Psoas muscle (tissue), 7 donors: ENCODE measurements at regions not wholly inside any gene's neighbourhood (a gene's known extent, or its start where the extent isn't known, plus 50 kb on each side); places are given as distances from the start of the nearest gene placed in this dataset.

Experiments
- ATAC-seq, 4 donors: fragments of 200-7000 bp; cut with Tn5 transposase; one replicate each; pipeline ENCODE4 v1.9.1; 2020; ENCODE audit warnings: moderate library complexity in 3 of 4, mild to moderate bottlenecking in 2 of 4
- DNase-seq, 2 donors: peaks; one replicate each; pipeline ENCODE4 v3.0.0-alpha.2; 2020
- H3K27ac ChIP-seq: fragments of 200-600 bp; one replicate; pipeline ENCODE4 v1.8.0; 2022
- H3K27me3 ChIP-seq, 3 donors: fragments of 200-600 bp in 1 of 3; one replicate each; pipeline versions ENCODE4 v1.6.1 to v1.8.0; 2013 to 2022; ENCODE audit warnings: low read length in 2 of 3, mild to moderate bottlenecking in 2 of 3, moderate library complexity in 1 of 3; ENCODE audit not compliant: insufficient read depth in 3 of 3
- H3K36me3 ChIP-seq, 2 donors: fragments of 200-600 bp in 1 of 2; one replicate each; pipeline versions ENCODE4 v1.6.1 to v1.8.0; 2013 to 2022; ENCODE audit warnings: low read depth in 1 of 2, mild to moderate bottlenecking in 1 of 2, moderate library complexity in 1 of 2; ENCODE audit not compliant: insufficient read depth in 1 of 2
- H3K4me1 ChIP-seq: fragments of 200-600 bp; one replicate; pipeline ENCODE4 v1.8.0; 2022
- H3K4me3 ChIP-seq: fragments of 200-600 bp; one replicate; pipeline ENCODE4 v1.8.0; 2022; ENCODE audit warnings: mild to moderate bottlenecking
- H3K9me3 ChIP-seq: fragments of 200-600 bp; one replicate; pipeline ENCODE4 v1.8.0; 2022
- CTCF ChIP-seq: fragments of 200-600 bp; IDR thresholded peaks from one replicate; pipeline ENCODE4 v1.8.0; 2022; ENCODE audit warnings: antibody characterized with exemption
- WGBS, 3 donors: extraction: QIAGEN DNeasy Blood & Tissue Kit; methylation state at CpG; one replicate each; pipeline versions ENCODE4 v1.1.6 to v1.1.7; 2013; 5-methylcytosine and 5-hydroxymethylcytosine counted together
- intact Hi-C, 2 donors: fragments of 100-400 bp; cut with DNase I; formaldehyde crosslinking; loops; one replicate each; pipeline versions ENCODE4 v1.11.0 to v1.14.2; 2022
- donor health status: healthy with polysubstance abuse.
- donor health status: DM: no; HTN: no; CAD: no; lungs with moderate emphysema.
- donor health status: Bipolar disorder and iron deficiency.
- donor health status: healthy.
- donor health status: DM: yes; HTN: yes; CAD: no.
- donor health status: DM: no; HTN: no; CAD: no.
- donor health status: DM: yes; HTN: yes; CAD: no.

GRCh38 chr2:8587920-8588830 lies 93.7 kb upstream of the ID2 start:
- TF ChIP-seq CTCF, result no peak
- DNase-seq (no peak), ATAC-seq (no peak)
- H3K4me3 ChIP-seq, result no peak overlapping the region
- H3K9me3 ChIP-seq, result no peaks in the 10 kb centered on the region
- no peak overlapping the region for H3K27ac ChIP-seq
- H3K27me3 ChIP-seq, result no peaks in the 10 kb centered on the region
- WGBS, 3 donors, result 88 to 93% (median 93%) methylated on average over 7 of the region's 7 CpGs
- no peaks in the 10 kb centered on the region for H3K4me1 ChIP-seq
- intact Hi-C loops, result no loop called here
- no peaks in the 10 kb centered on the region for H3K36me3 ChIP-seq

- Histone ChIP-seq H3K36me3 (no peaks in the 10 kb centered on the region), H3K4me1 (no peaks in the 10 kb centered on the region), H3K9me3 (no peaks in the 10 kb centered on the region), H3K27ac (no peak overlapping the region), H3K27me3 (no peaks in the 10 kb centered on the region), H3K4me3 (no peak overlapping the region)
- no peak for ATAC-seq
- WGBS, 3 donors, result 88 to 93% (median 92%) methylated on average over 6 of the region's 6 CpGs
- intact Hi-C loops, result no loop called here
- TF ChIP-seq CTCF, result no peak
- no peak for DNase-seq
Observed at GRCh38 chr2:8588831-8589191, 93.0 kb upstream of the ID2 start.

- H3K27me3 ChIP-seq, result no peaks in the 10 kb centered on the region
- no peak for DNase-seq
- ATAC-seq, result no peak
- H3K4me1 ChIP-seq, result no peaks in the 10 kb centered on the region
- TF ChIP-seq CTCF, result no peak
- H3K36me3 ChIP-seq, result no peaks in the 10 kb centered on the region
- no peaks in the 10 kb centered on the region for H3K9me3 ChIP-seq
- H3K27ac ChIP-seq, result no peak overlapping the region
- intact Hi-C loops, result no loop called here
- no peak overlapping the region for H3K4me3 ChIP-seq
- 76 to 95% (median 94%) methylated on average over 1 of the region's 1 CpG for WGBS, 3 donors
Observed at GRCh38 chr2:8589721-8590120, 92.1 kb upstream of the ID2 start.

- 63 to 72% (median 68%) methylated on average over 6 of the region's 6 CpGs for WGBS, 3 donors
- Histone ChIP-seq H3K36me3 (no peaks in the 10 kb centered on the region), H3K4me1 (no peaks in the 10 kb centered on the region), H3K27ac (no peak overlapping the region), H3K27me3 (no peaks in the 10 kb centered on the region), H3K9me3 (no peaks in the 10 kb centered on the region), H3K4me3 (no peak overlapping the region)
- TF ChIP-seq CTCF, result no peak
- DNase-seq (no peak), ATAC-seq (no peak)
- intact Hi-C loops, result no loop called here
Observed at GRCh38 chr2:8590938-8591337, 90.9 kb upstream of the ID2 start.

- no peak for ATAC-seq
- intact Hi-C loops, result no loop called here
Observed at GRCh38 chr2:8592736-8593135, 89.1 kb upstream of the ID2 start.

More at GRCh38 chr2:8592736-8593135, 89.1 kb upstream of the ID2 start:
- no peaks in the 10 kb centered on the region for H3K4me1 ChIP-seq
- 56 to 70% (median 56%) methylated on average over 6 to 7 of the region's 7 CpGs for WGBS, 3 donors
- no peak for DNase-seq
- TF ChIP-seq CTCF, result no peak
- H3K27me3 ChIP-seq, result no peaks in the 10 kb centered on the region
- no peaks in the 10 kb centered on the region for H3K36me3 ChIP-seq
- H3K27ac ChIP-seq, result no peak overlapping the region
- no peak overlapping the region for H3K4me3 ChIP-seq
- H3K9me3 ChIP-seq, result no peaks in the 10 kb centered on the region
